ENCODE measurements at regions not wholly inside any gene's neighbourhood (a gene's known extent, or its start where the extent isn't known, plus 50 kb on each side); places are given as distances from the start of the nearest gene placed in this dataset.
"Not testable (repeated sequence)": the region's sequence is repeated elsewhere in the genome, so short reads cannot be mapped to it uniquely, and the experiment has no call there.

DNA sequence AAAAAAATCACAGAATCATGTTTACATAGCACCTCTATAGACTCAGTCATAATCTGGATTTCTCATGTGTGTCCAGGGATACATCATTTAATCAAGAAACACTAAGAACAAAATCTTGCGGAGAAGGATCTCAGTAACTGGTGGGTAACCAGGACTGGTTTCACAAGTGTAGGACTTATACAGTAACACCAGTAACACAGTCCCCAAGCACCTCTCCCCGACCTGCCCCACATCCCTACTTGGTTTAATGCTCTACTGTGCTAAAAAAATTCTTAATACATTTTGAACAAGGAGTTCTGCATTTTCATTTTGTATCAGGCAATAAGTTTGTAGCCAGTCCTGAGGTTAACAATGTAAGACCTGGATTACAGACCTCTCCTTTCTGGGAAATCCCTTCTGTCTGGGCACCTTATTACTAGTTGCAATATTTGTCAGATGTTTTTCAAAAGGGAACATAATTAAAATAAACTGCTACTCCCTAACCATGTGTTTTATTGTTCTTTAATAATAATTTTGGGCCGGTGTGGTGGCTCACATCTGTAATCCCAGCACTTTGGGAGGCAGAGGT lies 57.6 kb upstream of the BBX start:
- no peak for DNase-seq (ENCODE audit: low read depth in 4 of 4, low spot score in 2 of 4)

DNA sequence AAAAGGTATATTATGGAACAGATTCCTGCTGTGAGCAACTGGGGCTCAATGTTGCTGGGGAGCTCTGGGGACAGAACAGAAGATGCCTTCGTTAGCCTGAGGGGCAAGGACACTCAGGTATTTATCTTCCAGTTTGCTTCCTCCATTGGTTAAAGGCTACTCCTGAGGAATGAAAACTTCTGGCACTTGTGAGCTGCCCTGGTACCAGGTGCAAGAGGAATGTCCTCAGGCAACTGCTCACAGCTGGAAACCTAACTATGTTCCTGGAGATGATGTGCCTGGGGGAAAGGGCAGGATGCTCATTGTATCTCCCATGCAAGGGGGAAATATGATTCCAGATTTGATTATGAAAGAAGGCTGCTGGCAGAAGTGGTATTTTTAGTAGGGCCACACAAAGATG lies 54.0 kb upstream of the BBX start:
- no peak for DNase-seq (ENCODE audit: low read depth in 4 of 4, low spot score in 2 of 4)

DNA sequence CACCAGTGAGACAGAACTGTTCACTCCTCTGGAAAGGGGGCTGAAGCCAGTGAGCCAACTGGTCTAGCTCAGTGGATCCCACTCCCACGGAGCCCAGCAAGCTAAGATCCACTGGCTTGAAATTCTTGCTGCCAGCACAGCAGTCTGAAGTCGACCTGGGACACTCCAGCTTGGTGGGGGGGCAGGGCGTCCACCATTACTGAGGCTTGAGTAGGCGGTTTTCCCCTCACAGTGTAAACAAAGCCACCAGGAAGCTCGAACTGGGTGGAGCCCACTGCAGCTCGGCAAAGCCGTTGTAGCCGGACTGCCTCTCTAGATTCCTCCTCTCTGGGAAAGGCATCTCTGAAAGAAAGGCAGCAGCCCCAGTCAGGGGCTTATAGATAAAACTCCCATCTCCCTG lies 52.3 kb upstream of the BBX start:
- not testable (repeated sequence) for DNase-seq (ENCODE audit: low read depth in 4 of 4, low spot score in 2 of 4)
